GM23248 (cell line): ENCODE measurements at regions not wholly inside any gene's neighbourhood (a gene's known extent, or its start where the extent isn't known, plus 50 kb on each side); places are given as distances from the start of the nearest gene placed in this dataset.
"Not testable (repeated sequence)": the region's sequence is repeated elsewhere in the genome, so short reads cannot be mapped to it uniquely, and the experiment has no call there.

Experiments
- DNase-seq: peaks from one replicate; pipeline ENCODE4 v3.0.0-alpha.2; 2015
- H2AFZ ChIP-seq: fragments of 200-600 bp; sonication (generic); 2 replicates; pipeline ENCODE4 v1.6.1; 2016; ENCODE audit warnings: antibody characterized with exemption
- H3F3A ChIP-seq: fragments of 200-600 bp; sonication (generic); 2 replicates; pipeline ENCODE4 v1.6.1; 2016; ENCODE audit warnings: mild to moderate bottlenecking, antibody characterized with exemption, mixed run types; ENCODE audit not compliant: insufficient read depth
- H3K27ac ChIP-seq: fragments of 200-600 bp; sonication (generic); 2 replicates; pipeline ENCODE4 v1.5.1; 2016; ENCODE audit warnings: mild to moderate bottlenecking
- H3K27me3 ChIP-seq: fragments of 200-600 bp; sonication (generic); replicated peaks from 2 replicates; pipeline ENCODE4 v1.6.1; 2016; ENCODE audit warnings: mild to moderate bottlenecking; ENCODE audit not compliant: insufficient read depth
- H3K36me3 ChIP-seq: fragments of 200-600 bp; sonication (generic); 2 replicates; pipeline ENCODE4 v1.6.1; 2016; ENCODE audit warnings: low read depth, mild to moderate bottlenecking
- H3K4me1 ChIP-seq: fragments of 200-600 bp; sonication (generic); 2 replicates; pipeline ENCODE4 v1.6.1; 2016; ENCODE audit warnings: mild to moderate bottlenecking; ENCODE audit not compliant: insufficient read depth
- H3K4me2 ChIP-seq: fragments of 200-600 bp; sonication (generic); one replicate; pipeline ENCODE4 v1.6.1; 2016; ENCODE audit warnings: mild to moderate bottlenecking; ENCODE audit not compliant: unreplicated experiment
- H3K4me3 ChIP-seq: fragments of 200-600 bp; sonication (generic); 2 replicates; pipeline ENCODE4 v1.5.1; 2016; ENCODE audit warnings: mild to moderate bottlenecking
- H3K79me2 ChIP-seq: fragments of 200-600 bp; sonication (generic); 2 replicates; pipeline ENCODE4 v1.6.1; 2016; ENCODE audit warnings: mild to moderate bottlenecking; ENCODE audit not compliant: insufficient read depth
- H3K9ac ChIP-seq: fragments of 200-600 bp; sonication (generic); 2 replicates; pipeline ENCODE4 v1.6.1; 2016; ENCODE audit warnings: mild to moderate bottlenecking
- H3K9me2 ChIP-seq: fragments of 200-600 bp; sonication (generic); 2 replicates; pipeline ENCODE4 v1.6.1; 2016; ENCODE audit warnings: mixed run types, mild to moderate bottlenecking, moderate library complexity; ENCODE audit not compliant: insufficient read depth
- H3K9me3 ChIP-seq: fragments of 200-600 bp; sonication (generic); one replicate; pipeline ENCODE4 v1.6.1; 2017; ENCODE audit warnings: low read depth
- H4K20me1 ChIP-seq: fragments of 200-600 bp; sonication (generic); 2 replicates; pipeline ENCODE4 v1.6.0; 2016; ENCODE audit not compliant: insufficient read depth
- EZH2 ChIP-seq: fragments of 200-600 bp; sonication (generic); IDR thresholded peaks from 2 replicates; pipeline ENCODE4 v1.6.1; 2018; ENCODE audit warnings: antibody characterized with exemption, mild to moderate bottlenecking; ENCODE audit not compliant: insufficient read depth, poor library complexity, severe bottlenecking
- EZH2phosphoT487 ChIP-seq: fragments of 200-600 bp; sonication (generic); IDR thresholded peaks from 2 replicates; pipeline ENCODE4 v1.6.1; 2018; ENCODE audit warnings: antibody characterized with exemption, moderate library complexity, mild to moderate bottlenecking, low read depth; ENCODE audit not compliant: insufficient read depth
- WGBS, 2 experiments: methylation state at CpG; one replicate each; pipeline ENCODE4 v1.1.6; 2015 to 2017; ENCODE audit warnings: low lambda C conversion rate in 2 of 2, low coverage in 1 of 2; ENCODE audit errors: missing lambda C conversion rate in 2 of 2; 5-methylcytosine and 5-hydroxymethylcytosine counted together
- in situ Hi-C: fragments of 300-500 bp; cut with MboI; formaldehyde crosslinking; loops from 2 replicates; pipeline ENCODE4 v1.15.0; 2020

GRCh38 chr5:39697881-39698280 lies 273.1 kb upstream of the DAB2 start:
- no peak for TF ChIP-seq EZH2
- TF ChIP-seq EZH2phosphoT487: no peak
- H3F3A ChIP-seq: no peaks in the 10 kb centered on the region
- no peaks in the 10 kb centered on the region; the same call in 1 of the 2 replicates for H3K27me3 ChIP-seq
- DNase-seq: no peak
- H4K20me1 ChIP-seq: no peaks in the 10 kb centered on the region
- H3K79me2 ChIP-seq: no peaks in the 10 kb centered on the region
- H3K27ac ChIP-seq: no peak overlapping the region
- H3K36me3 ChIP-seq: no peaks in the 10 kb centered on the region
- no peak overlapping the region for H3K9ac ChIP-seq
- no peak overlapping the region for H2AFZ ChIP-seq
- H3K4me3 ChIP-seq: no peak overlapping the region
- H3K4me1 ChIP-seq: peaks cover 11% of the 10 kb centered on the region; the same call in 1 of the 2 replicates
- H3K9me3 ChIP-seq: no peaks in the 10 kb centered on the region
- H3K4me2 ChIP-seq: no peak overlapping the region
- no peaks in the 10 kb centered on the region for H3K9me2 ChIP-seq
- in situ Hi-C loops: no loop called here

- no peaks in the 10 kb centered on the region for H3K27me3 ChIP-seq
- no peak overlapping the region for H3K27ac ChIP-seq
- no peaks in the 10 kb centered on the region for H3K9me3 ChIP-seq
- no peaks in the 10 kb centered on the region for H3K36me3 ChIP-seq
- TF ChIP-seq EZH2phosphoT487 (no peak), EZH2 (no peak)
- in situ Hi-C loops: no loop called here
- 77 to 89% methylated on average over 1 of the region's 1 CpG for WGBS, 2 experiments
- no peak overlapping the region for H2AFZ ChIP-seq
- H4K20me1 ChIP-seq: no peaks in the 10 kb centered on the region
- H3K4me3 ChIP-seq: no peak overlapping the region
- DNase-seq: no peak
- no peaks in the 10 kb centered on the region for H3K79me2 ChIP-seq
- H3K4me1 ChIP-seq: peaks cover 11% of the 10 kb centered on the region; the same call in 1 of the 2 replicates
- no peak overlapping the region for H3K9ac ChIP-seq
- H3F3A ChIP-seq: no peaks in the 10 kb centered on the region
- no peak overlapping the region for H3K4me2 ChIP-seq
- H3K9me2 ChIP-seq: no peaks in the 10 kb centered on the region
Observed at GRCh38 chr5:39696672-39697398, 272.1 kb upstream of the DAB2 start.

GRCh38 chr5:39691993-39692392 lies 267.2 kb upstream of the DAB2 start:
- TF ChIP-seq EZH2phosphoT487 (no peak), EZH2 (no peak)

GRCh38 chr5:39691136-39691535 lies 266.4 kb upstream of the DAB2 start:
- H4K20me1 ChIP-seq: no peaks in the 10 kb centered on the region
- H3K4me1 ChIP-seq: no peaks in the 10 kb centered on the region
- H3K9me3 ChIP-seq: no peaks in the 10 kb centered on the region
- H3K9me2 ChIP-seq: no peaks in the 10 kb centered on the region
- H3K9ac ChIP-seq: no peak overlapping the region
- no peaks in the 10 kb centered on the region for H3K79me2 ChIP-seq
- H3F3A ChIP-seq: no peaks in the 10 kb centered on the region
- H3K4me2 ChIP-seq: no peak overlapping the region
- in situ Hi-C loops: no loop called here
- H3K27ac ChIP-seq: no peak overlapping the region
- TF ChIP-seq EZH2: no peak
- no peak for TF ChIP-seq EZH2phosphoT487
- WGBS, 2 experiments: 98 to 100% methylated on average over 1 of the region's 1 CpG
- no peaks in the 10 kb centered on the region for H3K27me3 ChIP-seq
- DNase-seq: no peak
- no peaks in the 10 kb centered on the region for H3K36me3 ChIP-seq
- H3K4me3 ChIP-seq: no peak overlapping the region
- no peak overlapping the region for H2AFZ ChIP-seq

More at GRCh38 chr5:39691993-39692392, 267.2 kb upstream of the DAB2 start:
- no peak overlapping the region for H3K4me2 ChIP-seq
- no peaks in the 10 kb centered on the region for H3K79me2 ChIP-seq
- no peaks in the 10 kb centered on the region for H3K9me3 ChIP-seq
- no peaks in the 10 kb centered on the region for H4K20me1 ChIP-seq
- H3K4me3 ChIP-seq: no peak overlapping the region
- H3K4me1 ChIP-seq: no peaks in the 10 kb centered on the region
- no peaks in the 10 kb centered on the region for H3F3A ChIP-seq
- no peaks in the 10 kb centered on the region for H3K9me2 ChIP-seq
- 61 to 68% methylated on average over 2 of the region's 2 CpGs for WGBS, 2 experiments
- H2AFZ ChIP-seq: no peak overlapping the region
- H3K36me3 ChIP-seq: no peaks in the 10 kb centered on the region
- H3K9ac ChIP-seq: no peak overlapping the region
- no peaks in the 10 kb centered on the region for H3K27me3 ChIP-seq
- in situ Hi-C loops: no loop called here
- no peak overlapping the region for H3K27ac ChIP-seq
- no peak for DNase-seq

- in situ Hi-C loops: no loop called here
Observed at GRCh38 chr5:39689919-39690318, 265.1 kb upstream of the DAB2 start.

GRCh38 chr5:39687924-39688323 lies 263.1 kb upstream of the DAB2 start:
- H3K79me2 ChIP-seq, H3K36me3 ChIP-seq, H3K4me3 ChIP-seq, H4K20me1 ChIP-seq, H3K27ac ChIP-seq, H3F3A ChIP-seq, H2AFZ ChIP-seq, DNase-seq, H3K9ac ChIP-seq, H3K9me2 ChIP-seq, H3K4me2 ChIP-seq, H3K27me3 ChIP-seq, H3K4me1 ChIP-seq, in situ Hi-C loops, H3K9me3 ChIP-seq: not testable (repeated sequence)
- WGBS, 2 experiments: 61 to 71% methylated on average over 8 of the region's 8 CpGs

More at GRCh38 chr5:39689919-39690318, 265.1 kb upstream of the DAB2 start:
- TF ChIP-seq EZH2 (no peak), EZH2phosphoT487 (no peak)
- H3K9me2 ChIP-seq: no peaks in the 10 kb centered on the region
- no peak overlapping the region for H2AFZ ChIP-seq
- H3K4me2 ChIP-seq: no peak overlapping the region
- H3K4me3 ChIP-seq: no peak overlapping the region
- H3F3A ChIP-seq: no peaks in the 10 kb centered on the region
- H3K9me3 ChIP-seq: no peaks in the 10 kb centered on the region
- DNase-seq: no peak
- H3K27me3 ChIP-seq: no peaks in the 10 kb centered on the region
- H3K9ac ChIP-seq: no peak overlapping the region
- H3K79me2 ChIP-seq: no peaks in the 10 kb centered on the region
- H3K36me3 ChIP-seq: no peaks in the 10 kb centered on the region
- no peaks in the 10 kb centered on the region for H4K20me1 ChIP-seq
- H3K27ac ChIP-seq: no peak overlapping the region
- no peaks in the 10 kb centered on the region for H3K4me1 ChIP-seq
